ENCODE measurements at regions not wholly inside any gene's neighbourhood (a gene's known extent, or its start where the extent isn't known, plus 50 kb on each side); places are given as distances from the start of the nearest gene placed in this dataset.
"Not testable (repeated sequence)": the region's sequence is repeated elsewhere in the genome, so short reads cannot be mapped to it uniquely, and the experiment has no call there.

- POLR2A ChIA-PET: no interaction called here
- 60% methylated on average over 7 of the region's 15 CpGs for WGBS (ENCODE audit: insufficient coverage)
- Histone ChIP-seq H3K9me3 (ENCODE audit: control extremely low read depth in 1 of 5, control insufficient read depth in 4 of 5, insufficient read depth in 2 of 5, low read depth in 1 of 5, low read length in 4 of 5) (peaks cover 0 to 13% (median 6%) of the 10 kb centered on the region in 5 experiments), H3K4me1 (ENCODE audit: control extremely low read depth in 1 of 4, control insufficient read depth in 4 of 4, insufficient read depth in 4 of 4, low read length in 3 of 4) (no peaks in the 10 kb centered on the region), H3K36me3 (ENCODE audit: control insufficient read depth in 4 of 4, insufficient read depth in 4 of 4, low read length in 3 of 4) (no peaks in the 10 kb centered on the region), H3K27me3 (replicated peaks in 2 of 5; ENCODE audit: control insufficient read depth in 4 of 5, insufficient read depth in 5 of 5, low read length in 4 of 5) (no peaks in the 10 kb centered on the region), H3K27ac (ENCODE audit: insufficient read depth in 1 of 2, low read depth in 1 of 2, low read length in 2 of 2, poor library complexity in 1 of 2, severe bottlenecking in 2 of 2) (no peak overlapping the region), H3K4me3 (ENCODE audit: control insufficient read depth in 1 of 7, extremely low read depth in 1 of 7, insufficient read depth in 4 of 7, low read depth in 2 of 7, low read length in 6 of 7) (no peak overlapping the region)
- CTCF ChIA-PET: no interaction called here
- no peak for DNase-seq
Observed at GRCh38 chr18:8882632-8883408, 177.5 kb downstream of the MTCL1 start.

GRCh38 chr18:8883409-8883668 is 178.0 kb downstream of the MTCL1 start:
- no peak for DNase-seq
- peaks cover 0 to 13% (median 6%) of the 10 kb centered on the region in 5 experiments for H3K9me3 ChIP-seq (ENCODE audit: control extremely low read depth in 1 of 5, control insufficient read depth in 4 of 5, insufficient read depth in 2 of 5, low read depth in 1 of 5, low read length in 4 of 5)
- no peaks in the 10 kb centered on the region for H3K36me3 ChIP-seq (ENCODE audit: control insufficient read depth in 4 of 4, insufficient read depth in 4 of 4, low read length in 3 of 4)
- H3K27ac ChIP-seq (ENCODE audit: insufficient read depth in 1 of 2, low read depth in 1 of 2, low read length in 2 of 2, poor library complexity in 1 of 2, severe bottlenecking in 2 of 2): peak overlapping the region in 1 of 2 experiments; percentile 25
- no peaks in the 10 kb centered on the region for H3K4me1 ChIP-seq (ENCODE audit: control extremely low read depth in 1 of 4, control insufficient read depth in 4 of 4, insufficient read depth in 4 of 4, low read length in 3 of 4)
- H3K27me3 ChIP-seq (replicated peaks in 2 of 5; ENCODE audit: control insufficient read depth in 4 of 5, insufficient read depth in 5 of 5, low read length in 4 of 5): no peaks in the 10 kb centered on the region
- WGBS (ENCODE audit: insufficient coverage): no CpG with 5 or more reads among the region's 1 CpG
- ChIA-PET POLR2A (no interaction called here), CTCF (no interaction called here)
- H3K4me3 ChIP-seq (ENCODE audit: control insufficient read depth in 1 of 7, extremely low read depth in 1 of 7, insufficient read depth in 4 of 7, low read depth in 2 of 7, low read length in 6 of 7): no peak overlapping the region

GRCh38 chr18:8887877-8888276 is 182.5 kb downstream of the MTCL1 start:
- CTCF ChIA-PET; H3K9me3 ChIP-seq (ENCODE audit: control extremely low read depth in 1 of 5, control insufficient read depth in 4 of 5, insufficient read depth in 2 of 5, low read depth in 1 of 5, low read length in 4 of 5); DNase-seq; POLR2A ChIA-PET; H3K36me3 ChIP-seq (ENCODE audit: control insufficient read depth in 4 of 4, insufficient read depth in 4 of 4, low read length in 3 of 4); H3K27me3 ChIP-seq (replicated peaks in 2 of 5; ENCODE audit: control insufficient read depth in 4 of 5, insufficient read depth in 5 of 5, low read length in 4 of 5); H3K4me3 ChIP-seq (ENCODE audit: control insufficient read depth in 1 of 7, extremely low read depth in 1 of 7, insufficient read depth in 4 of 7, low read depth in 2 of 7, low read length in 6 of 7); H3K27ac ChIP-seq (ENCODE audit: insufficient read depth in 1 of 2, low read depth in 1 of 2, low read length in 2 of 2, poor library complexity in 1 of 2, severe bottlenecking in 2 of 2); H3K4me1 ChIP-seq (ENCODE audit: control extremely low read depth in 1 of 4, control insufficient read depth in 4 of 4, insufficient read depth in 4 of 4, low read length in 3 of 4): not testable (repeated sequence)
- WGBS (ENCODE audit: insufficient coverage): no CpG with 5 or more reads among the region's 2 CpGs

GRCh38 chr18:8889489-8889888 is 184.1 kb downstream of the MTCL1 start:
- CTCF ChIA-PET: interaction anchor here (1.0 kb wide), 1 partner anchor 8 kb away, joined by 3 read pairs; no protein-coding TSS in a partner anchor
- H3K27me3 ChIP-seq (replicated peaks in 2 of 5; ENCODE audit: control insufficient read depth in 4 of 5, insufficient read depth in 5 of 5, low read length in 4 of 5): no peaks in the 10 kb centered on the region
- H3K4me1 ChIP-seq (ENCODE audit: control extremely low read depth in 1 of 4, control insufficient read depth in 4 of 4, insufficient read depth in 4 of 4, low read length in 3 of 4): no peaks in the 10 kb centered on the region
- no peak for DNase-seq
- no peaks in the 10 kb centered on the region for H3K36me3 ChIP-seq (ENCODE audit: control insufficient read depth in 4 of 4, insufficient read depth in 4 of 4, low read length in 3 of 4)
- no peaks in the 10 kb centered on the region for H3K9me3 ChIP-seq (ENCODE audit: control extremely low read depth in 1 of 5, control insufficient read depth in 4 of 5, insufficient read depth in 2 of 5, low read depth in 1 of 5, low read length in 4 of 5)
- POLR2A ChIA-PET: no interaction called here
- H3K27ac ChIP-seq (ENCODE audit: insufficient read depth in 1 of 2, low read depth in 1 of 2, low read length in 2 of 2, poor library complexity in 1 of 2, severe bottlenecking in 2 of 2): no peak overlapping the region
- H3K4me3 ChIP-seq (ENCODE audit: control insufficient read depth in 1 of 7, extremely low read depth in 1 of 7, insufficient read depth in 4 of 7, low read depth in 2 of 7, low read length in 6 of 7): no peak overlapping the region
- 89% methylated on average over 2 of the region's 2 CpGs for WGBS (ENCODE audit: insufficient coverage)

- POLR2A ChIA-PET; H3K27ac ChIP-seq (ENCODE audit: insufficient read depth in 1 of 2, low read depth in 1 of 2, low read length in 2 of 2, poor library complexity in 1 of 2, severe bottlenecking in 2 of 2): not testable (repeated sequence)
- WGBS (ENCODE audit: insufficient coverage): 80% methylated on average over 1 of the region's 3 CpGs
Observed at GRCh38 chr18:8890503-8890902, 185.1 kb downstream of the MTCL1 start.

GRCh38 chr18:8890957-8891464 is 185.7 kb downstream of the MTCL1 start:
- ChIA-PET CTCF (no interaction called here), POLR2A (interaction anchor here (0.6 kb wide), 1 partner anchor 40 kb away, joined by 3 read pairs; no protein-coding TSS in a partner anchor)
- no peaks in the 10 kb centered on the region for H3K4me1 ChIP-seq (ENCODE audit: control extremely low read depth in 1 of 4, control insufficient read depth in 4 of 4, insufficient read depth in 4 of 4, low read length in 3 of 4)
- DNase-seq: no peak
- H3K9me3 ChIP-seq (ENCODE audit: control extremely low read depth in 1 of 5, control insufficient read depth in 4 of 5, insufficient read depth in 2 of 5, low read depth in 1 of 5, low read length in 4 of 5): no peaks in the 10 kb centered on the region
- H3K36me3 ChIP-seq (ENCODE audit: control insufficient read depth in 4 of 4, insufficient read depth in 4 of 4, low read length in 3 of 4): no peaks in the 10 kb centered on the region
- WGBS (ENCODE audit: insufficient coverage): 63% methylated on average over 3 of the region's 4 CpGs
- no peak overlapping the region for H3K4me3 ChIP-seq (ENCODE audit: control insufficient read depth in 1 of 7, extremely low read depth in 1 of 7, insufficient read depth in 4 of 7, low read depth in 2 of 7, low read length in 6 of 7)
- H3K27ac ChIP-seq (ENCODE audit: insufficient read depth in 1 of 2, low read depth in 1 of 2, low read length in 2 of 2, poor library complexity in 1 of 2, severe bottlenecking in 2 of 2): peak overlapping the region in 1 of 2 experiments; percentile 27
- H3K27me3 ChIP-seq (replicated peaks in 2 of 5; ENCODE audit: control insufficient read depth in 4 of 5, insufficient read depth in 5 of 5, low read length in 4 of 5): peaks cover 0 to 3% (median 0%) of the 10 kb centered on the region in 5 experiments

More at GRCh38 chr18:8890503-8890902, 185.1 kb downstream of the MTCL1 start:
- H3K4me3 ChIP-seq (ENCODE audit: control insufficient read depth in 1 of 7, extremely low read depth in 1 of 7, insufficient read depth in 4 of 7, low read depth in 2 of 7, low read length in 6 of 7); H3K9me3 ChIP-seq (ENCODE audit: control extremely low read depth in 1 of 5, control insufficient read depth in 4 of 5, insufficient read depth in 2 of 5, low read depth in 1 of 5, low read length in 4 of 5); H3K36me3 ChIP-seq (ENCODE audit: control insufficient read depth in 4 of 4, insufficient read depth in 4 of 4, low read length in 3 of 4); CTCF ChIA-PET; H3K27me3 ChIP-seq (replicated peaks in 2 of 5; ENCODE audit: control insufficient read depth in 4 of 5, insufficient read depth in 5 of 5, low read length in 4 of 5); H3K4me1 ChIP-seq (ENCODE audit: control extremely low read depth in 1 of 4, control insufficient read depth in 4 of 4, insufficient read depth in 4 of 4, low read length in 3 of 4); DNase-seq: not testable (repeated sequence)

- no peak for DNase-seq
- Histone ChIP-seq H3K4me1 (ENCODE audit: control extremely low read depth in 1 of 4, control insufficient read depth in 4 of 4, insufficient read depth in 4 of 4, low read length in 3 of 4) (no peaks in the 10 kb centered on the region), H3K4me3 (ENCODE audit: control insufficient read depth in 1 of 7, extremely low read depth in 1 of 7, insufficient read depth in 4 of 7, low read depth in 2 of 7, low read length in 6 of 7) (no peak overlapping the region), H3K27me3 (replicated peaks in 2 of 5; ENCODE audit: control insufficient read depth in 4 of 5, insufficient read depth in 5 of 5, low read length in 4 of 5) (peaks cover 0 to 3% (median 0%) of the 10 kb centered on the region in 5 experiments), H3K27ac (ENCODE audit: insufficient read depth in 1 of 2, low read depth in 1 of 2, low read length in 2 of 2, poor library complexity in 1 of 2, severe bottlenecking in 2 of 2) (peak overlapping the region in 1 of 2 experiments; percentile 38), H3K36me3 (ENCODE audit: control insufficient read depth in 4 of 4, insufficient read depth in 4 of 4, low read length in 3 of 4) (no peaks in the 10 kb centered on the region), H3K9me3 (ENCODE audit: control extremely low read depth in 1 of 5, control insufficient read depth in 4 of 5, insufficient read depth in 2 of 5, low read depth in 1 of 5, low read length in 4 of 5) (peaks cover 0 to 3% (median 0%) of the 10 kb centered on the region in 5 experiments)
- 100% methylated on average over 1 of the region's 2 CpGs for WGBS (ENCODE audit: insufficient coverage)
- CTCF ChIA-PET: no interaction called here
- POLR2A ChIA-PET: no interaction called here
Observed at GRCh38 chr18:8893221-8893620, 187.9 kb downstream of the MTCL1 start.
